ENCODE measurements at regions not wholly inside any gene's neighbourhood (a gene's known extent, or its start where the extent isn't known, plus 50 kb on each side); places are given as distances from the start of the nearest gene placed in this dataset.

DNA sequence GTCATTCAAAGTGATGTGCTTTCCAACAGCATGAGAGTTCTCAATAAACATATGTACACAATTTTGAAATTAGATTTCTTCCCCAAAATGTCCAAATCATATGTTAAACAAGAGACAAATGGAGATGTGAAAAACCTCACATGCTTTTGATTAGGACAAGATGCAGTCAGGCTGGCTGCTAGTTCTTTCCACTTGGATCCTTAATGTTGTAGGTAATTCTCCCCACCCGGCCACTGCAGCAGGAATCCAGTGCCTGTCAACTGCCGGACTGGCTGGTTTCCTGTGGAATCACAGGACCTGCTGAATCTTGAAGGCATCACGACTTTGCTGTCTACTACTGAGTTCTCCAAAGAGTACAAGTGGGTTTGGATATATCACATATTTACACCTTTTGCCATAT lies 138.6 kb upstream of the AKR1E2 start:
- no peak for DNase-seq

DNA sequence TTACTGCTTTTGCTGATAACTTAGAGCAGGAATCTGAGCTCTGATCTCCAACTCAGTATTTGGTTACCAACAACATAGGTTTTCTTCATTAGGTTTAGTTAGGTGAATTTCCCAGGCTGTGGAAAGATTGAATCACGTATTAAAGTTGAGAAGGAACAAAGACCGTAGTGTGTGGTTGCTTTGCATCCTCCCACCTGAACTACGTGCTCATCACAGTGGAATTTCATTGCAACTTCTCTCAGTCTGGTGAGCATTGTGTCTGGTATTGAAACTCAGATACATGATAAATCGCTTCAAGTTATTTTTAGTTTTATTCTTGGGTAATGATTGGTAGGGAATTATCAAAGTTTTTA lies 139.4 kb upstream of the AKR1E2 start:
- no peak for DNase-seq

- DNase-seq, result no peak
Observed at GRCh38 chr10:4685904-4686643, 139.9 kb upstream of the AKR1E2 start.

DNA sequence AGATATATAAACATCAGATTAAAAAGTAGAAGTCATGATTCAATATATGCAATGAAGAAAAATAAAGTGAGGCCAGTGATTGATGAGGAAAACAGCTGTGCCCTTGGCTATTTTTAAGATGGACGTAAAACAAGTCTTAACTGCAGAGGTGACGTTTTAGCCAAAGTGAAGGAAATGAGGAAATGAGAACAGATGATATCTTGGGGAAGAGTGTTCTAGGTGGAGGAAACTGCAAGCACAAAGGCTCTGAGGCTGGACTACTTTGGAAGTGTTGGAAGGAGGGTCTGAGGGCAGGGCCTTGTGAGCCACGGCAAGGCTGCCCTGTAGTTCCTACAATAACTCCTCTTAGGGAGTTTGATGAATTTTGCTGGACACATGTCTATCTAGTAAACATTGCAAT lies 140.5 kb upstream of the AKR1E2 start:
- DNase-seq, result no peak

- no peak for DNase-seq
Observed at GRCh38 chr10:4684434-4684833, 141.6 kb upstream of the AKR1E2 start.

DNA sequence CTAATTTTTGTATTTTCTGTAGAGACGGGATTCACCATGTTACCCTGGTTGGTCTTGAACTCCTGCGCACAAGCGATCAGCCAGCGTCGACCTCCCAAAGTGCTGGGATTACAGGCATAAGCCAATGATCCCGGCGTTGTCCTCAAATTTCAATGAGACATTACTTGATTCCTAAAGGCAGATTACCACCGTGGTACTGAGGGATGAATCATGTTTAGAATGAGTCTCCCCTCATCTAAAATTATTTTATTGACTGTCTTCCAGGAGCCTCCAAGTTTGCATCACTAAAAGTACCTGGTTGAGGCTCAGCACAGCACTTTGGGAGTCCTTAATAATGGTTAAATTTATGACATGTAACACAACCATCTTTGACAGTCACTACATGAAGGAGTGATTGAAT lies 142.2 kb upstream of the AKR1E2 start:
- DNase-seq, result no peak

GRCh38 chr10:4683137-4683536 lies 142.9 kb upstream of the AKR1E2 start:
- DNase-seq, result no peak

DNA sequence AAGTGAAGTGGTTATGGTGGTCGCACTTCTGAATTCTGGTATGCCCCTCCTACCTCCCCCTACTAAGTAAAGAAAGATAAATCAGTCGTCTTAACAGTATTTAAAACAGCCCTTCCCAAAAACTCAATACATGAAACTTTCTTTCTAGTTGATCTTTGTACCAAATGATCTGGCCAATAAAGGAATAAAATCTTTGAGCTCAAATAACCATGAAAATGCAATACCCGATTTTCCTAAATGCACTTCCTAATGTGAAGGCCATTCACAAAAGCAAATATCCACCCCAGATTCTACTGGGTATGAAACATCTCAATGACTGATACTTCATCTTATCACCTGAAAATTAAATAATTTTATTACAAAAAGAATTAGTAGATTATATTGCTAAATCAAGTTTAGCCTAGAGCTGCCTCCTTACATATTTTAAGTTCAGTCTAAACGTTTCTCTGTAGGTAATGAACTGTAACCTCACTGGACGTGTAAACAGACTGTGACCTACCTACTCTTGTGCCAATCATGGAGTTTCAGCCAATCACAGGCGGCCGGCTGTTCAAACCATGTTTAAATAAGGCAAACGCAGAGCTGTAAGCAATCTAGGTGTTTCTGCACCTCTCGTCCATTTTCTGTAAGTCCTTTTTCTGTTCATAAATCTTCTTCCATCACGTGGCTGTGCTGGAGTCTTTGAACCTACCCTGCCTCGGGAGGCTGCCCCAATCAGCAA lies 146.9 kb upstream of the AKR1E2 start:
- no peak for DNase-seq

- no peak for DNase-seq
Observed at GRCh38 chr10:4678023-4678950, 147.7 kb upstream of the AKR1E2 start.

- no peak for DNase-seq
Observed at GRCh38 chr10:4677296-4678021, 148.5 kb upstream of the AKR1E2 start.

- DNase-seq, result no peak
Observed at GRCh38 chr10:4676566-4676965, 149.4 kb upstream of the AKR1E2 start.

DNA sequence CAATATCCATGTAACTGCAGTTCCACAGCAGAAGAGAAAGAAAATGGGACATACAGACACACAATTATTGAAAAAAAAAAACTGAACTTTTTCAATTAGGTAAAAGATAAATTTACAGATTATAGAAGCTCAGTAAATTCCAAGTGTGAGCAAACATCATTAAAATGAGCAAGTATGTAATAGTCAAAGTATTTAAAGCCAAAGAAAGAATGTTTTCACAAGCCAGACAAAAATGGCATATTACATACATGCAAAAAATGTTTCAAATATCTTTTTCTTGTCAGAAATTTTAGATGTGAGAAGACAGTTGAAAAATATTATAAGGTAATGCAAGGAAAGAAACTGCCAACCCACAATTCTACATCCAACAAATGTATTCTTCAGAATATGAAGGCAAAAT lies 150.2 kb upstream of the AKR1E2 start:
- DNase-seq, result no peak

DNA sequence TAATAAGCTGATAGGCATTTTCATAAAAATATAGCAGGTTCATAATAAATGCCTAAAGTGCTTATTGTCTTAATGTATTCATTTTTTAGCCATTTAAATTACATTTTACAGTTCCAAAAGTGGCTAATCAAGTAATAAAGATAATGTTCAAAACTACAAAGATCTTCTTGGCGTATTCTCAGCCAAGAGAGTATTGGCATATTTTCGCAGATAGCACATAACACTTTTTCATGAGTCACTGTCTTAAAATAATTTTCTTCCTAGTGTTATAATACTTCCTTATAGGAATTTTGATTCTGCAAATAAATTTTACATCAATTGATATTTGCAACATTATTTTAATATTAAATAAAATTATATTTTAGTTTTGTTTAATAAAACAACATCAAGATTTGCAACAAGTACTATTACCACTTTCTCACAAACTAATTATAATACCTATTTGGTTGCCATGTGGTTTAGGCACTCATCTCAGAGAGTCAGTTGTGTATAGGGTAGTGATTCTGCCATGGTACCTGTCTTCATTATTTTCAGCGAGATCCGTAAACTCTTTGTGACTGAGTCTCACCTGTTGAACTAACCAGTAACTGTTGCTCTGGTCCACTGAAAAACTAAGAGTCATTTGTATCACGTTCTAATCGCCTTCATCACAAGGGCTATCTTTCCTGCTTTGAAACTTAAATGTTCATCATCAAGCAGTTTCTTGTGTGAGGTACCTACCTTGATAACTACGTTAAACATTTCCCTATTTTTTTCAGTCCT lies 152.5 kb upstream of the AKR1E2 start:
- DNase-seq, result no peak

DNA sequence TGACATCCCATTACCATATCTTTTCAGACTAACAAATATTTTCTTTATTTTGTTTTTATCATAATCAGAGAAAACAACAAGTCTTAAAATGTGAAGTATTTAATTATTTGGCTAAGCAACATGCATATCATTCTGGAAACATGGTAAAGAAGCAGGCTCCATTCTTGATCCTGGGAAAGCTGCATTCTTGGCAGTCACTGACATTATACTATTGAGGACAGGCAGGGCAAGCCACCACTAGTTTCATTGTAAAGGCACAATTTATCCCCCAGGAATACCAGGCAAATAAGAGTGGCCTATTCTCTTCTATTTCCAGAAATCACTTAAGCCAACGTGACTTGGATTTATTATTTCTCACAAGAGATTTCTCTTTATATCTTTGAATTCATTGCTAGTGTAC lies 153.8 kb upstream of the AKR1E2 start:
- DNase-seq, result no peak

- no peak for DNase-seq
Observed at GRCh38 chr10:4671451-4672145, 154.4 kb upstream of the AKR1E2 start.

DNA sequence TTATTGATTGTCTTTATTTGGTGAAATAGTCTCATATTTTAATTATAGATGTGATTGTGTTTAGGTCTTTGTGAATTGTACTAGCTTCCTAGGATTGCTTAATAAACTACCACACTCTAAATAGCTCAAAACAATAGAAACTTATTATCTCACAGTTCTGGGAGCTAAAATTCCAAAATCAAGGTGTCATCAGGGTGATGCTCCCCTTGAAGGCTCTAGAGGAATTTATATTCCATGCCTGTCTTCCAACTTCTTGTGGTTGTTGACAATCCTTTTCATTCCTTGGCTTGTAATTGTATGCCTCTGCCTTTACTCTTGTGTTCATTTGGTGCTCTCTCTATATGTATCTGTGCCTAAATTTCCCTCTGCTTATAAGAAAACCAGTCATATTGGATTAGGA lies 155.3 kb upstream of the AKR1E2 start:
- DNase-seq, result no peak

- DNase-seq, result no peak
Observed at GRCh38 chr10:4669585-4669984, 156.4 kb upstream of the AKR1E2 start.

DNA sequence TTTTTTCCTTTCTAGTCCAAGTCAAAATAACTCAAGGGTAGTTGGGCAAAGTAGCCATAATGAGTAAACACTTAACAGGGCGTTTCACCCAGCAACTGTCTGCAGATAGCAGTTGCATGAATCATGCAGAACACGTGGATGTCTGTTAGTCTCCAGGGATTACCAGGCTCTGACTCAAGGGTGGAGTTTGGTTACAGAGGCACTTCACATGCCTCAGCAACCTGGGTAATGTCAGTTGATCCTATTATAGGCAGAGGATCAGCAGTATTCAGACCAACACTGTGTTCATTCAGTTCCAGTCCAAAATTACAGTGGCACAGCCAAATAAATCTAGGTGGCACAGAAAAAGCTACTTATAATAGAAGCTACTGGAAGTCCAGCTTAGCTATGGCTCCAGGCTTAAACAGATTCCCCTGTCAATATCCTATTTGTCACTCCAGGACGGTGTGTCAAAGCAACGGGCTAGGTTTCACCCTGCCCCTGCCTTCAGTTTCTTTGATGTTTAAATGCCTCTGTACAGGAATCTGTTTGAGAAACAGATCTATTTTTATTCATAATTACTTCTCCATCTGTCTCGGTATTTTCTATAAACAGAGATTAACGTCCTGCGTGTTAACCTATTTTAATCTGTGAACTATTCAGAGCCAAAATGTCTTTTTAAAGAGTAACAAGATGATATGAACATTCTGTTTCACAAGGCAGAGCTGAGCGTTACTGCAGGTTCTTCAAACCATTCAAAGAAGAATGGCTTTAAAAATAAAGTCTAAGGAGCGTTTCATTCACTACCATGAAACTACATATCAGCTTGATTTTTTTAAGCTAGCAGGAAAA lies 162.6 kb upstream of the AKR1E2 start:
- DNase-seq, result no peak

- no peak for DNase-seq
Observed at GRCh38 chr10:4662576-4663161, 163.3 kb upstream of the AKR1E2 start.

All from activated CD4-positive, CD25-positive, alpha-beta regulatory T cell treated with anti-CD3 and anti-CD28 coated beads, Interleukin-2, amount 50 U/mL, for 72 hours (primary cell).